SK-N-SH treated with all-trans-retinoic acid at 6 μM for 48 hours (cell line): ENCODE measurements at regions not wholly inside any gene's neighbourhood (a gene's known extent, or its start where the extent isn't known, plus 50 kb on each side); places are given as distances from the start of the nearest gene placed in this dataset.

Experiments
- ATAC-seq: fragments of 200-7000 bp; cut with Tn5 transposase; 3 replicates; pipeline ENCODE4 v1.9.1; 2020; ENCODE audit warnings: mild to moderate bottlenecking, moderate library complexity
- ARNTL ChIP-seq: fragments of 450-650 bp; formaldehyde crosslinking; IDR thresholded peaks from 2 replicates; pipeline ENCODE4 v1.5.0; 2020; ENCODE audit warnings: low read depth, mild to moderate bottlenecking, moderate library complexity, borderline replicate concordance
- BACH2 ChIP-seq: fragments of 250-450 bp; sonication (Bioruptor Pico); IDR thresholded peaks from 2 replicates; pipeline ENCODE4 v1.9.0; 2021; ENCODE audit warnings: mild to moderate bottlenecking, borderline replicate concordance
- CREB5 ChIP-seq: fragments of 250-450 bp; sonication (Bioruptor Pico); IDR thresholded peaks from 2 replicates; pipeline ENCODE4 v1.5.1; 2020; ENCODE audit warnings: low read depth, mild to moderate bottlenecking, moderate library complexity
- CSDC2 ChIP-seq: fragments of 250-450 bp; sonication (Bioruptor Pico); IDR thresholded peaks from 2 replicates; pipeline ENCODE4 v1.5.0; 2020; ENCODE audit warnings: mild to moderate bottlenecking, moderate library complexity
- CSRNP3 ChIP-seq: fragments of 250-450 bp; sonication (Bioruptor Pico); IDR thresholded peaks from 2 replicates; pipeline ENCODE4 v1.5.1; 2021; ENCODE audit warnings: mild to moderate bottlenecking, moderate library complexity
- ESRRG ChIP-seq: fragments of 250-450 bp; sonication (Bioruptor Pico); IDR thresholded peaks from 2 replicates; pipeline ENCODE4 v1.6.1; 2021; ENCODE audit warnings: mild to moderate bottlenecking
- GLIS3 ChIP-seq: fragments of 250-450 bp; sonication (Bioruptor Pico); IDR thresholded peaks from 2 replicates; pipeline ENCODE4 v1.5.0; 2020; ENCODE audit warnings: mild to moderate bottlenecking, moderate library complexity
- ISL1 ChIP-seq: fragments of 250-450 bp; sonication (Bioruptor Pico); IDR thresholded peaks from 2 replicates; pipeline ENCODE4 v2.1.2; 2022; ENCODE audit warnings: mild to moderate bottlenecking, moderate library complexity
- OSR1 ChIP-seq: fragments of 250-450 bp; sonication (Bioruptor Pico); IDR thresholded peaks from 2 replicates; pipeline ENCODE4 v1.8.0; 2022; ENCODE audit warnings: moderate library complexity, mild to moderate bottlenecking, inconsistent platforms
- PATZ1 ChIP-seq: fragments of 250-450 bp; sonication (Bioruptor Pico); IDR thresholded peaks from 2 replicates; pipeline ENCODE4 v1.8.0; 2020; ENCODE audit warnings: mild to moderate bottlenecking, moderate library complexity, borderline replicate concordance
- POU6F1 ChIP-seq: fragments of 250-450 bp; sonication (Bioruptor Pico); IDR thresholded peaks from 2 replicates; pipeline ENCODE4 v1.8.0; 2021; ENCODE audit warnings: low read depth, mild to moderate bottlenecking, moderate library complexity, borderline replicate concordance
- PPARA ChIP-seq: fragments of 250-450 bp; sonication (Bioruptor Pico); IDR thresholded peaks from 2 replicates; pipeline ENCODE4 v1.5.0; 2020; ENCODE audit warnings: mild to moderate bottlenecking, borderline replicate concordance
- SNAI2 ChIP-seq: fragments of 250-450 bp; sonication (Bioruptor Pico); IDR thresholded peaks from 2 replicates; pipeline ENCODE4 v1.5.0; 2020; ENCODE audit warnings: mild to moderate bottlenecking, moderate library complexity
- TCF4 ChIP-seq: fragments of 250-450 bp; sonication (Bioruptor Pico); IDR thresholded peaks from 2 replicates; pipeline ENCODE4 v1.8.0; 2021; ENCODE audit warnings: mild to moderate bottlenecking, moderate library complexity, borderline replicate concordance
- TOX ChIP-seq: fragments of 250-450 bp; sonication (Bioruptor Pico); IDR thresholded peaks from 2 replicates; pipeline ENCODE4 v1.8.0; 2021; ENCODE audit warnings: mild to moderate bottlenecking, moderate library complexity, borderline replicate concordance
- TSHZ2 ChIP-seq: fragments of 250-450 bp; sonication (Bioruptor Pico); IDR thresholded peaks from 2 replicates; pipeline ENCODE4 v1.5.0; 2020; ENCODE audit warnings: mild to moderate bottlenecking, moderate library complexity
- ZC3H10 ChIP-seq: fragments of 250-450 bp; sonication (Bioruptor Pico); IDR thresholded peaks from 2 replicates; pipeline ENCODE4 v1.5.1; 2021; ENCODE audit warnings: mild to moderate bottlenecking, moderate library complexity
- ZFP3 ChIP-seq: fragments of 250-450 bp; sonication (Bioruptor Pico); IDR thresholded peaks from 2 replicates; pipeline ENCODE4 v1.5.0; 2020; ENCODE audit warnings: mild to moderate bottlenecking, moderate library complexity
- ZFP30 ChIP-seq: fragments of 450-650 bp; formaldehyde crosslinking; IDR thresholded peaks from 2 replicates; pipeline ENCODE4 v1.5.0; 2022; ENCODE audit warnings: mild to moderate bottlenecking, moderate library complexity
- ZNF565 ChIP-seq: fragments of 450-650 bp; formaldehyde crosslinking; conservative IDR thresholded peaks from 2 replicates; pipeline ENCODE4 v1.5.0; 2020; ENCODE audit warnings: low read depth, mild to moderate bottlenecking, moderate library complexity
- ZNF70 ChIP-seq: fragments of 450-650 bp; formaldehyde crosslinking; IDR thresholded peaks from 2 replicates; pipeline ENCODE4 v1.5.0; 2020; ENCODE audit warnings: mild to moderate bottlenecking, moderate library complexity
- ZNF8 ChIP-seq: fragments of 450-650 bp; formaldehyde crosslinking; IDR thresholded peaks from 2 replicates; pipeline ENCODE4 v1.5.0; 2020; ENCODE audit warnings: mild to moderate bottlenecking, moderate library complexity

GRCh38 chr18:67292814-67293213 lies 223.7 kb downstream of the DSEL start (continued):
- TF ChIP-seq TOX (CRISPR knock-in tag), result no peak
- TF ChIP-seq CSRNP3 (CRISPR knock-in tag), result no peak
- no peak for TF ChIP-seq OSR1
- no peak for TF ChIP-seq ZNF565 (CRISPR knock-in tag)

GRCh38 chr18:67290421-67290820 lies 226.1 kb downstream of the DSEL start:
- TF ChIP-seq POU6F1 (CRISPR knock-in tag) (no peak), ZFP30 (CRISPR knock-in tag) (no peak), BACH2 (CRISPR knock-in tag) (no peak), CREB5 (CRISPR knock-in tag) (no peak), ZFP3 (CRISPR knock-in tag) (no peak), GLIS3 (CRISPR knock-in tag) (no peak), SNAI2 (CRISPR knock-in tag) (no peak), CSDC2 (CRISPR knock-in tag) (no peak), CSRNP3 (CRISPR knock-in tag) (no peak), PATZ1 (CRISPR knock-in tag) (no peak), ISL1 (no peak), ZNF8 (no peak), TSHZ2 (CRISPR knock-in tag) (no peak), OSR1 (no peak), PPARA (no peak), ARNTL (CRISPR knock-in tag) (no peak), ZNF70 (CRISPR knock-in tag) (no peak), TCF4 (CRISPR knock-in tag) (no peak), TOX (CRISPR knock-in tag) (no peak), ESRRG (no peak)
- TF ChIP-seq, all 23 proteins: peak for 0

GRCh38 chr18:67285583-67285982 lies 230.9 kb downstream of the DSEL start:
- no peak for TF ChIP-seq TCF4 (CRISPR knock-in tag)
- no peak for TF ChIP-seq POU6F1 (CRISPR knock-in tag)
- no peak for TF ChIP-seq ZC3H10 (CRISPR knock-in tag)
- no peak for TF ChIP-seq ZNF70 (CRISPR knock-in tag)
- TF ChIP-seq ISL1, result no peak
- TF ChIP-seq CREB5 (CRISPR knock-in tag), result no peak
- no peak for TF ChIP-seq PATZ1 (CRISPR knock-in tag)
- ATAC-seq, result no peak

More at GRCh38 chr18:67290421-67290820, 226.1 kb downstream of the DSEL start:
- ATAC-seq, result no peak
